ENCODE measurements at regions not wholly inside any gene's neighbourhood (a gene's known extent, or its start where the extent isn't known, plus 50 kb on each side); places are given as distances from the start of the nearest gene placed in this dataset.

DNA sequence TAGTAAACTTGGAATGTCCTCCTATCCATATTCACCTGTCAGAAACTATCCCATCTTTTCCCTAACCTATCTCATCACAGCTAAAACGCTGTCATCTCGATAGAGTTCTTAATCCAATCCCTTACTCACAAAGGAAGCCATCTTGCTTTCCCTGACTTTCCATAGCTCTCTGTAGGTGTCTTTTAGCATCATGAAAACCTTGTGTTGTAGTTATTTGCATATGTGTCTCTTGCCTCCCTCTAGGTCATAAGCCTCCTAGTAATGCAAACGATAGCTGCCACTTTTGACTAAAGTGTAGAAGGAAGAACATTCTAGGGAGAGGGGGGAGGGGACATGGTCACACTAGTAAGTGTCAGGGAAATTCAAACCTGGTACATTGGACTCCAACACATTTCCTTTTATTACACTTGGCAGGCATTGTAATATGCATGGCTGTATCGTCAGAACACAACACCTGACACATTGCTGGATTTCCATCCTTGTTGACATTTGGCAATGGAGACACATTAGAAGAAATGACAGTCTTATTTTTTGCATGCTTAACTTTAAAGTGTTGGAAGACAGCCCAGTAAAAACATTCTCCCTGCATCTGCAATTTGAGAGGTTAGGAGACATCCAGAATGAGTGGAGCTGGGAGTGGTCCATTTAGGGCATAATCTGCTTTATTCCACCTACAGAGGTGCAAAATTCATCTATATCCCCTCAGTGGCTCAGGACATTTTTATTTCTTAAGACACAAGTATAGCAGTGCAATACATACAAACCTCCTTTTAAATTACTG lies 283.4 kb downstream of the HAO1 start:
- no peak for DNase-seq

DNA sequence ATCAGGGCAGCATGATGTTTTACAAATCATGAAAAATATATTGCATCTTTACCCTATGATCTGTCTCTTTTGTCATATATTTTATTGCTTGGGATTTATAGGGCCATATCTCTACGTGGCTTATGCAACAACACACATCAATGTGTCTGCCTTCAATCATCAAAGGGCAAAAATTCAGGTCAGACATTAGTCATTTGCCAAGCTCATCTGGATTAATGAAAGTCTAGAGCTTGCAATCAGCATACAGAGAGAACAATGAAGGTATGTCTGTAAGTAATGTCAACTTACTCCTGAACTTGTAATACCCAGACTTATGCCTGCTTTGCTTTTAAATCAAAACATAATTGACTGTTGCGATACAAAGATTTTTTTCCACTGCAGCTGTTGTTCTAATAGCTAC lies 282.7 kb downstream of the HAO1 start:
- DNase-seq: no peak

DNA sequence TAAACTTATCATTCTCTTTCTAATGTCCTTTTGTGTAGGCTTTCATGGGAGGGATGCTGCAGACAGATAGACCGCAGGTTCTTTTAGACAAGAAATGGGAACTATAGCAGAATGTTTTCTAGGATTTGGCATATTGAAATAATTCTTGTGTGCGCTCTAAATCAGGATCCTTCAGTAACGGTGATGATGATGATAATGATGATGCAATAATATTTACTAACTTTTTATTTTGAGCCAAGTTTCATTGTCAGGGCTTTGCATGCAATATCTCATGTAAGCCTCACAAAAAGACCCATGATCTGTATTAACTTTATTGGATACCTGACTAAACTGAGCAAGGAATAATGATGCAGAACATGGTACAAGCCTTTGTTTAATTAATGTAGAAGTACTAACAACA lies 280.1 kb downstream of the HAO1 start:
- DNase-seq: no peak

DNA sequence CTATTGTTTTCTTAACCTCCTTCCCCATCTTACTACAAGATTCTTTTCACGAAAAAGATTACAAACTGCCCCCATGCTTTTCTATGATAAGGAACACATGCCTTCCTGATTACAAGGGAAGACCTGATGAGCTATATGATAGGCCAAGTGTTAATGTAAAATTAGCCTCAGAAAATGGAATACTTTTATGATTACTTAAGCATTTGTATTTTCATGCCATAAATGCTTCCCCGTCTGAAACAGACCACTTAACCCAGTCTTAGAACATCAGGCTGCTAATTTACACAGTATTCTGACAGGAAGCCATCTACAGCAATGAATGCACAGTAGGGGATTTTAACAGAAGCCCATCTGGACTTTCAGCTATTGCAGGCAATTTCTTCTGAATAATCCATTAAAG lies 274.9 kb downstream of the HAO1 start:
- DNase-seq: peak; percentile 85

DNA sequence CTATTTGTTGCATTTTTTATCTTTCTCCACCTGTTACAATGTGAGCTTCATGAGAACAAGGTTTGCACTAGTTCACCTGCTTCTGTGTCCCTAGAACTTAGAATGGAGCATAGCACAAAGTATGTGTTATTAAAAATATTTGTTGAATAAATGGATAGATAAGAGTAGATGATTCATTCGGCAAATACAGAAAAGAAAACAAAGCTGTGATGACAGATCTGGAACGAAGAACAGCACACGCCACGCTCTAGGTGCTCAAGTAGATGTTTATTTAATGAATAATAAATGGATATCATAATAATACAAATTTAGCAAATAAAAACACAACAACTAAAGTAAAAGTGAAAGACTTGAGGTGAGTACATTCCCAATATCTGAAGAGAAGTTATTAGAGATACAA lies 273.1 kb downstream of the HAO1 start:
- DNase-seq: no peak

DNA sequence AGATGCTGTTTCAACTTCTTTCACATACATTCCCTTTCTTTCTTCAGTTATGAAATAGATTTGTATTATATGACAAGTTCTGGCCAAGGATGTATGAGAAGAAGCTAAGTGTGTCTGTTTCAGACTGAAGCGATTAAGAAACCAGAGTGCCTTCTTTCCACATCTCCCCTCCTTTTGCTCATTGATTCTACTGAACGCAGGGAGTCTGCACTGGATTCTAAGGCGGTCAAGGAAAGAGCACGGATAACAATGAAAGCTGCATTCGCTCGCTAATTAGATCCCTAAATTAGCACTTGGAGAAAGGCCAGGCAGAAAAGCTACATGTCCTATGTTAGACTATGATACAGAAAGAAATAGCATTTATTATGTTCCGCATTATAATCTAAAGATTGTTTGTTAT lies 267.7 kb downstream of the HAO1 start:
- no peak for DNase-seq

DNA sequence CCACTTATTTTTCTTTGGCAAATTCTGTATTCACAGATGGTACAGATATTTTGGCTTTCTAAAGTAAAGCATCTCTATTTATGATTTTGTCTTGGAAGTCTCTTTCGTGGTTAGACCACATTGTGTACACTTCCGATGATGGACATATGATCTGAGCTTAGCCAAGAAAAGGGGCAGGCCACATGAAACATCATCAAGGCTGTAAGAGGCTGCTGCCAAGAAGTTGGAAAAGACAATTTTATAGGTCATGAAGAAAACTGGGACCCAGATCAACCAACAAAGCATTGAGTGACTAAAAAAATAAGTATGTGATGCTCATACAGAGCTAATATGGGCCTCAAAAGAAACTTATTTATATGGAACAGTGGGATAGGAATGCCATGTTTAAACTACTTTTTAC lies 266.4 kb downstream of the HAO1 start:
- DNase-seq: peak; percentile 83

DNA sequence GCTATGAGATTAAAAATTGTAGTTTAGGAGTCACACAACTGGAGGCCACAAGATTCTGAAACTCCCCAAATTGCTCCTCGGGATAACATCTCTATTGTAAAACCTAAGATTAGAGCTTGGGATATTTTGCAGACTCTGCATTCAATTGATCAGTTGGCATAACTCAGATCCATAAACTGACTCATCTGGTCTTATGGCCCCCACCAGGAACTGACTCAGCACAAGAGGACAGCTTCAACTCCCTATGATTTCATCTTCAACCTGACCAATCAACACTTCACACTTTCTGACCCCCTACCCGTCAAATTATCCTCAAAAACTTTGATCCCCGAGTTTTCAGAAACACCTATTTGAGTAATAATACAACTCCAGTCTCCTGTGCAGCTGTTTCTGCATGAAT lies 257.3 kb downstream of the HAO1 start:
- no peak for DNase-seq

DNA sequence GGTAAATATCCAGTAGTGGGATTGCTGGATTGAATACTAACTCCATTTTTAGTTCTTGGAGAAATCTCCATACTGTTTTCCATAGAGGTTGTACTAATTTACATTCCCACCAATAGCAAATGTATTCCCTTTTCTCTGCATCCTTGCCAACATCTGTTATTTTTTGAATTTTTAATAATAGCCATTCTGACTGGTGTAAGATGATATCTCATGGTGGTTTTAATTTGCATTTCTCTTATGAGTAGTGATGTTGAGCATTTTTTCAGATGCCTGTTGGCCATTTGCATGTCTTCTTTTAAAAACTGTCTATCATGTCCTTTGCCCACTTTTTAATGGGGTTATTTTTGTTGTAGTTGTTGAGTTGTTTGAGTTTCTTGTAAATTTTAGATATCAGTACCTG lies 253.2 kb downstream of the HAO1 start:
- DNase-seq: no peak

DNA sequence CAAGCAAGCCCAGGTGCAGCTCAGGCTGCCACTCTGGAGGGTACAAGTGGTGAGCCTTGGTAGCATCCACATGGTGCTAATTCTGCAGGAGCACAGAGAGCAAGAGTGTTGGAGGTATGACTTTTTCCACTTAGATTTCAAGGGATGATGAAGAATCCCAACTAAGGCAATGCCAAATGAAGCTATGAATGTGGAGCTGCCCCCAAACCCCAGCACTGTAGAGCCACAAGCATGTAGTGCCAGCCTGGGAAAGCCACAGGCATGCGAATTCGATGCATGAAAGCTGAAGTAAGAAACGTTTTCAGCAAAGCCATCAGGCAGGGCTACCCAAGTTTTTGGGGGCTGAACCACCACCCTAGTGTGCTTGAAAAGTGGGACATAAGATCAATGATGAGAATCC lies 251.1 kb downstream of the HAO1 start:
- no peak for DNase-seq

DNA sequence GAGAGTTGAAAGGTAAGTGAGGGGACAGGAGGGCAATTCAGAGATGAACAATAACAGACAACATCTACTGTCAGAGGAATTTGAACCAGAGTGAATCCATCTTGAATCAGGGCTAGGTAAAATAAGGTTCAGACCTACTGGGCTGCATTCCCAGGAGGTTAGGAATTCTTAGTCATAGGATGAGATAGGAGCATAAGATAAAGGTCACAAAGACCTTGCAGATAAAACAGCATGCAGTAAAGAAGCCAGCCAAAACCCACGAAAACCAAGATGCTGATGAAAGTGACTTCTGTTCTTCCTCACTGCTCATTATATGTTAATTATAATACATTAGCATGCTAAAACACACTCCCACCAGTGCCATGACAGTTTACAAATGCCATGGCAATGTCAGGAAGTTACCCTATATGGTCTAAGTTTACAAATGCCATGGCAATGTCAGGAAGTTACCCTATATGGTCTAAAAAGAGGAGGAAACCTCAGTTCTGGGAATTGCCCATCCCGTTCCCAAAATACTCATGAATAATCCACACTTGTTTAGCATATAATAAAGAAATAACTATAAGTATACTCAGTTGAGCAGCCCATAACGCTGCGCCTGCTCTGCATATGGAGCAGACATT lies 248.5 kb downstream of the HAO1 start:
- DNase-seq: no peak

DNA sequence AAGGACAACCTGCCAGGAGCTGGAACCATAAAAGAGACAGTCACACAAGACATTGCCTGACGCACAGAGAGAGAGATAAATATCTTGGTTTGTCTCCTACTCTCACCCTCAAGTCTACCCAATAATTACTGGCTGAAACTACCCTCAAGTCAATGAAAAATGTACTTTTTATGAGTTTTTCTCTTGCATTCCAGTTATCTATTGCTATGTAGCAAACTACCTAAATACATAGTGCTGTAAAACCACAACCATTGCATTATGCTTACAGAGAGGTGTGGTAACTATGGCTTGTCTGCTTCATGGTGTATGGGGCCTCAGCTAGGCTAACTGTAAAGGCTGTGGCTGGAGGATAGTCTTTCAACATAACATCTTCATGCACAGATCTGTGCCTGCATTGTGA lies 247.8 kb downstream of the HAO1 start:
- no peak for DNase-seq

DNA sequence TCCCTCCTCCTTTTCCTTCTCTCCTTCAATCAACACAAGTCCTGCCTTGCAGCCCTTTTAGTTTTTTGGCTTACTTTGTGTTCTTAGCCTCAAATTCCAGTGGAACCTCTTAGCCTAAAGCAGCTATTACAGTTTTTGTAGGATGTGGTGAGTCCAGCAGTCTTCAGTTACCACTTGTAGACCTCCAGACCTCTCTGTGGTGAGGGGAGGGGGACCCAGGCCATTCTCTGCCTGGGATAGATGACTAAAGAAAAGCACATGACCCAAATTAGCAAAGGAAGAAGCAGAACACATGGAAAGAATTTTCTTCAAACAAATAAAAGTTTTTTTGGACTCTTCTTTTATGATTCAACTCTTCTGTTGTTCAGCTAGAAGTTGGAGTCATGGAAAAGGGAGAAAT lies 246.5 kb downstream of the HAO1 start:
- no peak for DNase-seq

DNA sequence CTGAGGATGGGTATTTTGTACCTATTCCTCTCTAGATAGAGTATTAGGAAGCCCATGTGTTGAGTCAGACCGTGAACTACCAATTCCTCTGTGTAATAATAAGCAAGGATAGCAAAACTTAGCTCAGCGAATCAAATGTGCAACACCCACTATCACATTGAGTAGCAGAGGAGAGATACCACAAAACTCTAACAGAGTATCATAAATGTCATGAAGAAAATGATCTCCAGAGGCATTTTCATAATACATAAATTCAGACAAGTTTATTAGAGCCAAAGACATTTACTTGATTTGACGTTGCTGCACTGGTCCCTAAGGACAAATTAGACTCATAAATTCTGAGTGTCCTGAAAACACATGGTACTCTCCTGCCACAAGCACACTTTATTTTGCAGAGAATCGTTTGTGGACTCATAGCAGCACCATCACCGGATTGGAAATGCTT lies 245.2 kb downstream of the HAO1 start:
- no peak for DNase-seq

DNA sequence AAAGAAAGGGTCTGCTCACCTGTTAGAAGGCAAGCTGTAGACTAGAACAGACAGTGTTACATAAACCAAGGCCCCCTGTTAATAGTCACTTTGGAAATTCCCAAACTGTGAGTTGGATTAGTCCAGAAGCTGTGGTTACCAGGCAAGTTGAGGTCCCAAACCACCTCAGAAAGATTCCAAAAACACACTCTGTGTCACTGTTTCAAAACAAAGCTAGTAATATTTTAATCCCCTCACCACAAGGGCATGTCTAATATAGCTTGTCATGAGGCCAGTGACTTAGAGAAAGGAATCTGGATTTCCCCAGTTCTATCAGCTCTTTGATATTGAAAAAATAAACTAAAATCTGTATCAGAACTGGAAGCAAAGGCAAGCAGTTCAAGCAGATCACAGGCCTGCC lies 244.6 kb downstream of the HAO1 start:
- DNase-seq: peak; percentile 72

DNA sequence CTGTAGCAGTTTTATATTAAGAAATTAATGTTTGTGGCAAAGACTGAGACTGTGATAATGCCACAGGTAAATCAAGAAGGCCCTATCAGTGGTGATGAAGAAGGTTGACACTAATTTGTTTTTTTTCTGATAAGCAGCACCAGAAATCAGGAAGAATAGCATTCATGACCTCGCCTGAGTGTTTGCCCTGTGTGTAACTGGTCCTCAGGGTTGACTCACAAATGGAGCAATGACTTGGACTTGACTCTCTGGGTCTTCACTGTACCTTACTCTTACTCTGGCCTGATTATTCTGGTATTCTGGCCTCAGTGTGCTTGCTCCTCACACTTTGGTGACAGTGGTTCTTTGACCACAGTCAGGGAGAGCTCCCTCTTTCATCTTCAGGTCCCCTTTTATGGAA lies 243.9 kb downstream of the HAO1 start:
- DNase-seq: no peak

DNA sequence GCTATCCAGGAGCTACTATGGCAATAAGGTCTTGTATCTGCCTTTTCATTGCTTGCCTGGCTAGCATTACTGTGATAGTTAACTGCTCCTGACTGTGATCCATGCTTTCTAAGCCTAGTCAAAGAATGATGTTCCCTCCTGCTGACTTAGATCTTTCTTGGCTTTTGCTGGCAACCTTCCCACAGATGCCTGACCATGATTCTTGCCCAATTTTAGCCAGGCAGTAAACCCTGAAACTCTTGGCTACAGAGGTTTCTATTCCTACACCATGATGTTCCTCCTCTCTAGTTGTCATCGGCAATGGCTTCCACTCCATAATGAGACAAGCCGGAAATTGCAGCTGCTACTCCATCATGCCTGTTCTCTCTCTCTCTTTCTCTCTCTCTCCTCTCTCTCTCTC lies 238.1 kb downstream of the HAO1 start:
- peak; percentile 14 for DNase-seq

DNA sequence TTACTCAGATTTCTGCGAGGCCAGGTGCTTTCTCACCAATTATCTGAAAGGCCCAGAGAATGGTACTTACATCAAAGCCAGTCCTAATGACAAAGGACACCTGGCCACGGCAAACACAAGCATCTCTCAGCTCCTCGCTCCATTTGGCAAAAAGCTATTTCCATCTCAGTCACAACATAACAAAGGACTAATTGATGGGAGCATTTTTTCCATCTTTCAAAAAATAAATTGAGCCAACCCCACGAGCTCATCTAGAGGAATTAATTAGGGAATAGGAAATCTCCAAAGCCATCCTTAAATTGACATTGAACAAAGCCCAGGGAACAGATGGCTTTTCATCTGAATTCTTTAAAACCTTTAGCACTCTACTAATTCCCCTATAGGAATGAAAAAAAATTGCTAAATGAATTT lies 236.7 kb downstream of the HAO1 start:
- no peak for DNase-seq

DNA sequence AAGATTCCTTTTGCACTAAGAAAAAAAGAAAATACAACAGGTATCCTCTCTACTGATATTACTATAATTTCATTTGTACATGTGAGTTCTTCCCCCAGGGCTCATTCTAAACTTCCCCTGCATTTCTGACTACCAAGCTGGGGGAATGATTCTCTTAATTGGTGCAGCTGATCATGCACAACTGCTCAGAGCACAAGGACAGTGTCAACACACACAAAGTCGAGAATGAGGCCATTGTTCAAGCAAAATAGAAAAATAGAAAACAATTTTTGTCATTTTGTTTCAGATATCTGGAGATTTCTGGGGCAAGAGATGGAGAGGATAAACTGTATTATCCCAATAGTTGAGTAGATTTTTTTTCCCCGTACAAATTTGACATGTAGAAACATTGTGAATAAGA lies 236.3 kb downstream of the HAO1 start:
- no peak for DNase-seq

DNA sequence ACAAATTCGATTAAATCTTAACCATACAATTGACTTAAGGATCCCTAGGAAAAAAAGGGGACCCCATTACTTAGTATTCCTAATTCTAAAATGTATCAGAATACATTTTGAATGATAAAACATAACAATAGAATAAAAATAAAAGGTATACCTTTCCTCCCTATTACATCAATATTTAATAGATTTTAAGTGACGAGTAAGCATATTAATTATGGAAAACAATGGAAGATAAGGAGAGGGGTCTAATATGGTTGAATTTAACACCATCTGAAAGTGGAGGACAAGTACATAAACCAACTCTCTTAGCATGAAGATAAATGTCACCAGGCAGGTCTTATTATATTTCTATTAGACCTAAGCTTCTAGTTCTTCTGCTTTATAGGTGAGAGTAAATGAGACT lies 232.1 kb downstream of the HAO1 start:
- no peak for DNase-seq

DNA sequence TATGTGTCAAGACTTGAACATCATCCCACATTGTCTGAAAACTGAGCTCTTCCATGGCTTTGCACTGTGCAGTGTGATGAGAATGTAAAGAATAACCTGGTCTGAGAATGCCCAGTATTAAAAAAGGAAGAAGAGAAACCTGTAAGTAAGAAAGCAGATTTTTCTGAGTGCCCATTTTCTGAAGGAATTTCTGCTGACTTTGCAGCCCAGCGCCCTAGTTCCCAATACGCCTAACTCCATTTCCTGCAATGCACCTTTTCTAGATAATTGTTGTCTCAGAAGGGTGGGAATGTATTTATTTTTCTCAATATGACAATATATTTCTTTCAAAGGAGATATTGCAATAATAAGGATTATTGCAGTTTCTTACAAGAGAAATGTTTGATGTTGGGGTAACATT lies 231.5 kb downstream of the HAO1 start:
- no peak for DNase-seq

DNA sequence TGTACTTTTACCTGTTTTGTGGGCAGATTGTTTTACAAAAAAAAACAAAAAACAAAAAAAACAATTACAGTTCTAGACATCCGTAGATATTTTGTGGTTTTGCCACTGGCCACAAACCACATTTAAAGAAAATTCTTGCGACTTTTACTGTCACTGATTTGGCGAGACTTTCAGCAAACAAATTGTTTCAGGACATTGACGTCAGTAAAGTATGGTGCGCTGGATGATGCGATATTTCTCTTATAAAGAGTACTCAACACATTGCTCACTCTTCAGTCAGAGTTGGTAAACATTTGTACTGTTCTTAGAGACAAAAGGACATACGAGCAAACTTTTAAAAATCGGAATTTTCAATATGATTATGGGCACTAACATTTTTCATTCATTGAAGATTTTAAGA lies 229.8 kb downstream of the HAO1 start:
- no peak for DNase-seq

DNA sequence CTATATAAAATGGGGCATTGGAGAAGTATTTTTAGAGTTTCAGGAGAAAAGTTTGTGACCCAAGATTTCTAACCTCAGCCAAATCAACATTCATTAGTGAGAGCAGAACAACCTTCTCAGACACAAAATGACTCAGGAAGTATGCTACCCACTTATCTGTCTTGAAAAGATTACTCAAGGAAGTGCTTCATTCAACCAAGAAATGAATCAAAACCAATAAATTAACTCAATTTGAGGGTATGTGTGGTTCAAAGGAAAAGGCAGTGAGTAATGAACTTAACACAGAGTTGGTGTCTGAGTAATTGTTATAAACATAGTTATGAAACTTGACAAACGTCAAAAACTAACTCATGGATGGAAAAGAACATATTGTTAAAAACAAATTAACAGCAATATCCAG lies 227.6 kb downstream of the HAO1 start:
- DNase-seq: no peak

DNA sequence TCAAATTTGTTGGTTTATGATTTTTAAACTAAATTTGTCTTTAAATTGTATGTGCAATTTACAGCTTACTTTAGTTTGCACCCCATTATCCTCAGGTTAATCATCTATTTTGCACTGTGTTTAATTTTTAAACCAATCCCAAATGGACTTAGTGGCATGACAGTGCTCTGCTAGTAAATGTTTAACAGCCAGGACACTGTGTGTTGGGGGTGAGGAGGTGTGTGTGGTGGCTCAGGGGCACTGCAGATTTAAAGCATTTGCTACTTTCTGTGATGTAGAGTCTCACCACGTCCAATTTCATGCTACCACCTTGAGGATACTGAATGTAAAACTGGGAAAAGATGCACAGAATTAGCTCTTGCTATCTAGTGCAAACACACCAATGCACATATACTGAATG lies 225.7 kb downstream of the HAO1 start:
- DNase-seq: no peak
